ENCODE measurements at regions not wholly inside any gene's neighbourhood (a gene's known extent, or its start where the extent isn't known, plus 50 kb on each side); places are given as distances from the start of the nearest gene placed in this dataset.
"Not testable (repeated sequence)": the region's sequence is repeated elsewhere in the genome, so short reads cannot be mapped to it uniquely, and the experiment has no call there.

GRCh38 chr9:61992110-61992509, 802.3 kb downstream of the SPATA31A7 start:
- CTCF ChIA-PET; H3K4me1 ChIP-seq (ENCODE audit: control insufficient read depth, insufficient read depth, low read length); RAD21 ChIA-PET (ENCODE audit: unreplicated experiment); H3K36me3 ChIP-seq (ENCODE audit: control insufficient read depth in 2 of 2, insufficient read depth in 2 of 2, low read length in 1 of 2); H3K79me2 ChIP-seq (ENCODE audit: control insufficient read depth, insufficient read depth, low read length); in situ Hi-C loops (cut with MboI); H3K9me3 ChIP-seq (replicated peaks; ENCODE audit: control insufficient read depth, insufficient read depth, low read length); H3K27me3 ChIP-seq (replicated peaks in 1 of 2; ENCODE audit: control insufficient read depth in 2 of 2, insufficient read depth in 2 of 2, low read length in 1 of 2); POLR2A ChIA-PET; H2AFZ ChIP-seq (ENCODE audit: control insufficient read depth, low read depth, low read length); H3K4me3 ChIP-seq; FAIRE-seq; ATAC-seq; H3K4me2 ChIP-seq (ENCODE audit: control insufficient read depth, insufficient read depth); H3K27ac ChIP-seq (ENCODE audit: control insufficient read depth, insufficient read depth); intact Hi-C loops (cut with micrococcal nuclease; ENCODE audit: unreplicated experiment); BruUV-seq (replicated peaks); H4K20me1 ChIP-seq (ENCODE audit: control insufficient read depth, insufficient read depth); DNase-seq (ENCODE audit: low read depth, low spot score); SMC1A ChIA-PET (ENCODE audit: uncharacterized antibody, unreplicated experiment); H3K9ac ChIP-seq (ENCODE audit: control insufficient read depth, insufficient read depth, low read length): not testable (repeated sequence)
- 91% methylated on average over 5 of the region's 6 CpGs for WGBS (ENCODE audit: insufficient coverage, insufficient replicate concordance, low lambda C conversion rate, missing lambda C conversion rate)

- H3K4me1 ChIP-seq (ENCODE audit: control insufficient read depth, insufficient read depth, low read length); H3K36me3 ChIP-seq (ENCODE audit: control insufficient read depth in 2 of 2, insufficient read depth in 2 of 2, low read length in 1 of 2); H3K27me3 ChIP-seq (replicated peaks in 1 of 2; ENCODE audit: control insufficient read depth in 2 of 2, insufficient read depth in 2 of 2, low read length in 1 of 2); H3K79me2 ChIP-seq (ENCODE audit: control insufficient read depth, insufficient read depth, low read length); H3K9me3 ChIP-seq (replicated peaks; ENCODE audit: control insufficient read depth, insufficient read depth, low read length); H3K4me2 ChIP-seq (ENCODE audit: control insufficient read depth, insufficient read depth); DNase-seq (ENCODE audit: low read depth, low spot score); H2AFZ ChIP-seq (ENCODE audit: control insufficient read depth, low read depth, low read length); RAD21 ChIA-PET (ENCODE audit: unreplicated experiment); H4K20me1 ChIP-seq (ENCODE audit: control insufficient read depth, insufficient read depth); POLR2A ChIA-PET; FAIRE-seq; CTCF ChIA-PET; H3K4me3 ChIP-seq; in situ Hi-C loops (cut with MboI); ATAC-seq; BruUV-seq (replicated peaks); intact Hi-C loops (cut with micrococcal nuclease; ENCODE audit: unreplicated experiment); H3K9ac ChIP-seq (ENCODE audit: control insufficient read depth, insufficient read depth, low read length); SMC1A ChIA-PET (ENCODE audit: uncharacterized antibody, unreplicated experiment); H3K27ac ChIP-seq (ENCODE audit: control insufficient read depth, insufficient read depth): not testable (repeated sequence)
- WGBS (ENCODE audit: insufficient coverage, insufficient replicate concordance, low lambda C conversion rate, missing lambda C conversion rate) = no CpG with 5 or more reads among the region's 3 CpGs
Measured at GRCh38 chr9:62032441-62032840, 842.6 kb downstream of the SPATA31A7 start.

- in situ Hi-C loops (cut with MboI); BruUV-seq (replicated peaks); SMC1A ChIA-PET (ENCODE audit: uncharacterized antibody, unreplicated experiment): not testable (repeated sequence)
Measured at GRCh38 chr9:62038260-62038659, 848.4 kb downstream of the SPATA31A7 start.

GRCh38 chr9:62058155-62058554, 868.3 kb downstream of the SPATA31A7 start:
- H3K27me3 ChIP-seq (replicated peaks in 1 of 2; ENCODE audit: control insufficient read depth in 2 of 2, insufficient read depth in 2 of 2, low read length in 1 of 2); intact Hi-C loops (cut with micrococcal nuclease; ENCODE audit: unreplicated experiment); CTCF ChIA-PET; H3K36me3 ChIP-seq (ENCODE audit: control insufficient read depth in 2 of 2, insufficient read depth in 2 of 2, low read length in 1 of 2); H3K79me2 ChIP-seq (ENCODE audit: control insufficient read depth, insufficient read depth, low read length); H3K9ac ChIP-seq (ENCODE audit: control insufficient read depth, insufficient read depth, low read length); in situ Hi-C loops (cut with MboI); DNase-seq (ENCODE audit: low read depth, low spot score); RAD21 ChIA-PET (ENCODE audit: unreplicated experiment); H3K4me2 ChIP-seq (ENCODE audit: control insufficient read depth, insufficient read depth); H2AFZ ChIP-seq (ENCODE audit: control insufficient read depth, low read depth, low read length); ATAC-seq; POLR2A ChIA-PET; BruUV-seq (replicated peaks); SMC1A ChIA-PET (ENCODE audit: uncharacterized antibody, unreplicated experiment); H3K27ac ChIP-seq (ENCODE audit: control insufficient read depth, insufficient read depth); H3K4me3 ChIP-seq; FAIRE-seq; H4K20me1 ChIP-seq (ENCODE audit: control insufficient read depth, insufficient read depth); H3K9me3 ChIP-seq (replicated peaks; ENCODE audit: control insufficient read depth, insufficient read depth, low read length); H3K4me1 ChIP-seq (ENCODE audit: control insufficient read depth, insufficient read depth, low read length): not testable (repeated sequence)
- no CpG with 5 or more reads among the region's 3 CpGs for WGBS (ENCODE audit: insufficient coverage, insufficient replicate concordance, low lambda C conversion rate, missing lambda C conversion rate)

More at GRCh38 chr9:62038260-62038659, 848.4 kb downstream of the SPATA31A7 start:
- H3K9ac ChIP-seq (ENCODE audit: control insufficient read depth, insufficient read depth, low read length); H3K4me3 ChIP-seq; H3K36me3 ChIP-seq (ENCODE audit: control insufficient read depth in 2 of 2, insufficient read depth in 2 of 2, low read length in 1 of 2); intact Hi-C loops (cut with micrococcal nuclease; ENCODE audit: unreplicated experiment); RAD21 ChIA-PET (ENCODE audit: unreplicated experiment); H2AFZ ChIP-seq (ENCODE audit: control insufficient read depth, low read depth, low read length); H4K20me1 ChIP-seq (ENCODE audit: control insufficient read depth, insufficient read depth); ATAC-seq; H3K27me3 ChIP-seq (replicated peaks in 1 of 2; ENCODE audit: control insufficient read depth in 2 of 2, insufficient read depth in 2 of 2, low read length in 1 of 2); H3K4me1 ChIP-seq (ENCODE audit: control insufficient read depth, insufficient read depth, low read length); H3K9me3 ChIP-seq (replicated peaks; ENCODE audit: control insufficient read depth, insufficient read depth, low read length); DNase-seq (ENCODE audit: low read depth, low spot score); H3K27ac ChIP-seq (ENCODE audit: control insufficient read depth, insufficient read depth); CTCF ChIA-PET; POLR2A ChIA-PET; H3K79me2 ChIP-seq (ENCODE audit: control insufficient read depth, insufficient read depth, low read length); H3K4me2 ChIP-seq (ENCODE audit: control insufficient read depth, insufficient read depth); FAIRE-seq: not testable (repeated sequence)
- no CpG with 5 or more reads among the region's 7 CpGs for WGBS (ENCODE audit: insufficient coverage, insufficient replicate concordance, low lambda C conversion rate, missing lambda C conversion rate)

Measured in GM12878 (cell line).